Prostate gland (tissue), 2 donors: ENCODE measurements at regions not wholly inside any gene's neighbourhood (a gene's known extent, or its start where the extent isn't known, plus 50 kb on each side); places are given as distances from the start of the nearest gene placed in this dataset.

Experiments
- DNase-seq: peaks from one replicate; pipeline ENCODE4 v3.0.0-alpha.2; 2019; ENCODE audit warnings: low spot score
- H3K27ac ChIP-seq, 2 donors: fragments of 200-600 bp; sonication (generic); 2 replicates each; pipeline ENCODE4 v1.5.1; 2017 to 2019
- H3K27me3 ChIP-seq: fragments of 200-600 bp; sonication (generic); replicated peaks from 2 replicates; pipeline ENCODE4 v1.5.1; 2019; ENCODE audit not compliant: insufficient read depth
- H3K36me3 ChIP-seq, 2 donors: fragments of 200-600 bp; sonication (generic); 1 replicate in 1 of 2; 2 replicates in 1 of 2; pipeline versions ENCODE4 v1.5.1 to v1.8.1; 2017 to 2019
- H3K4me1 ChIP-seq: fragments of 200-600 bp; sonication (generic); replicated peaks from 2 replicates; pipeline ENCODE4 v1.5.1; 2019
- H3K4me3 ChIP-seq, 2 donors: fragments of 200-600 bp; sonication (generic); 2 replicates each; pipeline ENCODE4 v1.5.1; 2017 to 2019
- H3K9me3 ChIP-seq: fragments of 200-600 bp; sonication (generic); 2 replicates; pipeline ENCODE4 v1.5.1; 2017
- POLR2A ChIP-seq: fragments of 450-650 bp; IDR thresholded peaks from one replicate; pipeline ENCODE4 v1.6.1; 2016; ENCODE audit warnings: antibody characterized with exemption, mild to moderate bottlenecking
- POLR2AphosphoS5 ChIP-seq: sonication (generic); formaldehyde crosslinking; IDR thresholded peaks from one replicate; pipeline ENCODE4 v1.6.1; 2017; ENCODE audit warnings: antibody characterized with exemption
- WGBS: methylation state at CpG from one replicate; pipeline ENCODE4 v1.1.5; 2018; 5-methylcytosine and 5-hydroxymethylcytosine counted together
- intact Hi-C: fragments of 100-400 bp; cut with DNase I; formaldehyde crosslinking; loops from one replicate; pipeline ENCODE4 v1.14.2; 2022
- TF ChIP-seq, protein P1 (sequence below), 4 experiments: fragments of 200-600 bp in 2 of 4; fragments of 450-650 bp in 2 of 4; sonication (generic) in 2 of 4; IDR thresholded peaks; 1 replicate in 3 of 4; 2 replicates in 1 of 4; pipeline ENCODE4 v1.5.1; 2016 to 2019; ENCODE audit warnings: antibody characterized with exemption in 4 of 4, mild to moderate bottlenecking in 2 of 4, moderate library complexity in 2 of 4

DNA sequence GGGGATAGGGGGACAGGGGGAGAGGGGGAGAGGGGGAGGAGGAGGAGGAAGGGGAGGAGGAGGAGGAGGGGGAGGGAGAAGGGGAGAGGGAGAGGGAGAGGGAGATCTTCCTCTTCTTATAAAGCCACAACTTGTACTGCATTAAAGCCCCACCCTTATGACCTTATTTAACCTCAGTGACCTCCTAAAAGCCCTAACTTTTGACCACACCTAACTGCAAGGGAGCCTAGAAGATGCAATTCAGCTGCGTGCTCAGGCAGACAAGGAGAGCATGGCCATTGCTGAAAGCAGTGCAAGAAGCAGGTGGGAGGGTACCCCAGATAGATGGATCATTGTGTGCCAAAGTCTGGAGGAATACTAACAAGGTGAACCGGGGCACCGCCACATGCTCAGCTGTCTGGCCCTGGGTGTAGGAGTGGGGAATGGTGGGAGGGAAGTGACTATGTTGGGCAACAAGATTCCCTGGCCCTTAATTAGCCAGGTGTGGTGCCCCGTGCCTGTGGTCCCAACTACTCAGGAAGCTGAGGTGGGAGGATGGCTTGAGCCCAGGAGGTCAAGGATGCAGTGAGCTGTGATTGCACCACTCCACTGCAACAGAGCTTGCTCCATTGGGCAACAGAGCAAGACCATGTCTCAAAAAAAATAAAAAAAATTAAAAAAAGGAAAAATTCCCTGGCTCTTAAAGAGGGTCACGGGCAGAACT lies 125.4 kb upstream of the BOD1 start:
- Histone ChIP-seq H3K27ac (no peak overlapping the region), H3K9me3 (no peaks in the 10 kb centered on the region), H3K4me3 (no peak overlapping the region), H3K4me1 (no peaks in the 10 kb centered on the region), H3K36me3 (no peaks in the 10 kb centered on the region), H3K27me3 (no peaks in the 10 kb centered on the region)
- TF ChIP-seq, protein P1, sequence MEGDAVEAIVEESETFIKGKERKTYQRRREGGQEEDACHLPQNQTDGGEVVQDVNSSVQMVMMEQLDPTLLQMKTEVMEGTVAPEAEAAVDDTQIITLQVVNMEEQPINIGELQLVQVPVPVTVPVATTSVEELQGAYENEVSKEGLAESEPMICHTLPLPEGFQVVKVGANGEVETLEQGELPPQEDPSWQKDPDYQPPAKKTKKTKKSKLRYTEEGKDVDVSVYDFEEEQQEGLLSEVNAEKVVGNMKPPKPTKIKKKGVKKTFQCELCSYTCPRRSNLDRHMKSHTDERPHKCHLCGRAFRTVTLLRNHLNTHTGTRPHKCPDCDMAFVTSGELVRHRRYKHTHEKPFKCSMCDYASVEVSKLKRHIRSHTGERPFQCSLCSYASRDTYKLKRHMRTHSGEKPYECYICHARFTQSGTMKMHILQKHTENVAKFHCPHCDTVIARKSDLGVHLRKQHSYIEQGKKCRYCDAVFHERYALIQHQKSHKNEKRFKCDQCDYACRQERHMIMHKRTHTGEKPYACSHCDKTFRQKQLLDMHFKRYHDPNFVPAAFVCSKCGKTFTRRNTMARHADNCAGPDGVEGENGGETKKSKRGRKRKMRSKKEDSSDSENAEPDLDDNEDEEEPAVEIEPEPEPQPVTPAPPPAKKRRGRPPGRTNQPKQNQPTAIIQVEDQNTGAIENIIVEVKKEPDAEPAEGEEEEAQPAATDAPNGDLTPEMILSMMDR (IDR thresholded peaks at IDR 0.05), result no peak
- no peak for TF ChIP-seq POLR2A
- no peak for TF ChIP-seq POLR2AphosphoS5
- no peak for DNase-seq
- 94% methylated on average over 5 of the region's 5 CpGs for WGBS
- intact Hi-C loops, result no loop called here

DNA sequence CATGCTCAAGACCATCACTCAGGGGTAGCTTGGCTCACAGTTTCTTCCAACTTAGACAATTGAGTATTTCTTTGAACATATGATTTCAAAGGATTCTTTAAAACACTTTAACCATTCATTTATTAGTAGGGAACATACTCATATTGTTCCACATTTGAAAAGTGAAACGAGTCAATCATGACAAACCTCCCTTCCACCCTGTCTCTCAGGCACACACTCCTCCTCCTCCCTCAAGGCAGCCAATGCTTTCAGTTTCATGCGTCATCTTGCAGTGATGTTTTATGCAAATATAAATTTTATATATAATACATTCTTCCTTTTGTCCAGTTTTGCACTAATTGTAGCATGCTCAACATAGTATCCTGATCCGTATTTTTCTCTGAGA lies 126.0 kb upstream of the BOD1 start:
- H3K4me1 ChIP-seq, result no peaks in the 10 kb centered on the region
- no peak for TF ChIP-seq POLR2AphosphoS5
- no peak for TF ChIP-seq POLR2A
- TF ChIP-seq, protein P1 (IDR thresholded peaks at IDR 0.05), result no peak
- H3K4me3 ChIP-seq, result no peak overlapping the region
- H3K36me3 ChIP-seq, result no peaks in the 10 kb centered on the region
- intact Hi-C loops, result no loop called here
- no peak overlapping the region for H3K27ac ChIP-seq
- DNase-seq, result no peak
- 85% methylated on average over 3 of the region's 3 CpGs for WGBS
- H3K9me3 ChIP-seq, result no peaks in the 10 kb centered on the region
- no peaks in the 10 kb centered on the region for H3K27me3 ChIP-seq

DNA sequence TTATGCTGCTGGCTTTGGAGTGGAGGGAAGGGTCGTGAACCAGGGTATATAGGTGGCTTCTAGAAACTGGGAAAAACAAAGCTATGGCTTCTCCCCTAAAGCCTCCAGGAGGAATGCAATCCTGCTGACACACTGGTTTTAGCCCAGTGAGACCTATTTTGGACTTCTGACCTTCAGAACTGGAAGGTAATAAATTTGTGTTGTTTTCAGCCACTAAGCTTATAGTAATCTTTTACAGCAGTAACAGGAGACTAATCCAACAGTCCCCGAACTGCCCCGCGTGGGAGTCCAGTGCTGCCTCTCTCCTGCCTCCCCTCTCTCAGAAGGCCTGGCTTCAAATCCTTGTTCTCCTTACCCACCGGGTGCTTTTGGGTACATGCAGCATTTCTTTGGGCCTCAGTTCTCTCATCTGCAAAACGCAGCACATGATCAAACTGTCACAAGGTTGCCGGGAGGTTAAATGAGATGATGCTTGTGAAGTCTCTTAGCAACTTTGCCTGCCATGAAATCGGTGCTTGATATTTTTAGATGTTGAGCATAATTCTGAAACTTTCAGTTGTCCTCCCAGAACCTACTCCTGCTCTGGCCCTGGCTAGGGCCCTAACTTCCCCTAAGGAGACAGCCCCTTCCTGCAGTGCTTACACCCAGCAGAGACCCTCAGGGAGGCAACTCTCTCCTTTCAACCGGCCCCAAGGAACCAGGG lies 127.3 kb upstream of the BOD1 start:
- DNase-seq, result no peak
- 93% methylated on average over 9 of the region's 9 CpGs for WGBS
- H3K27me3 ChIP-seq, result no peaks in the 10 kb centered on the region
- H3K4me3 ChIP-seq, result no peak overlapping the region
- intact Hi-C loops, result no loop called here
- H3K36me3 ChIP-seq, result no peaks in the 10 kb centered on the region
- TF ChIP-seq POLR2AphosphoS5 (no peak), POLR2A (no peak)
- TF ChIP-seq, protein P1 (IDR thresholded peaks at IDR 0.05), result no peak
- H3K4me1 ChIP-seq, result no peaks in the 10 kb centered on the region
- H3K9me3 ChIP-seq, result no peaks in the 10 kb centered on the region
- H3K27ac ChIP-seq, result no peak overlapping the region

DNA sequence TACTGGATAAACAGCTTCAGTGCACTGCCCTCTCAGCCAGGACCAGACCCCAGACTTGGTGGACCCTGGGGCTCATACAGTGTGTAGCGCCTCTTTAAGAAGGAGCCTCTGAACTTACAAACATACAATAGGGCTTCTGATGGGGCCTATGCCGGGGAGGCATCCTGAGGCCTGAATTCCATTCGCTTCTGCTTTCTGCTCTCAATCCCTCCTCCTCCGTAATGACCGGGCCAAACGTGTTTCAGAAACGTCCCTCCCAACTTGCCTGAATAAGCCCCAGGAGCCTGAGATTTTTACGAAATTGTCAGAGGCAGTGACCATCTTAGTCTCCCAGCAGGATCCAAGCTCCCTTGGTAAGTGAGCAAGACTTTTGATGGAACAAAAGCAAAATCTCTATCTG lies 128.1 kb upstream of the BOD1 start:
- Histone ChIP-seq H3K4me1 (no peaks in the 10 kb centered on the region), H3K9me3 (no peaks in the 10 kb centered on the region), H3K4me3 (no peak overlapping the region), H3K36me3 (no peaks in the 10 kb centered on the region), H3K27ac (no peak overlapping the region), H3K27me3 (no peaks in the 10 kb centered on the region)
- intact Hi-C loops, result no loop called here
- DNase-seq, result no peak
- TF ChIP-seq, protein P1 (IDR thresholded peaks at IDR 0.05), result no peak
- TF ChIP-seq POLR2AphosphoS5 (no peak), POLR2A (no peak)
- WGBS, result 78% methylated on average over 8 of the region's 8 CpGs

DNA sequence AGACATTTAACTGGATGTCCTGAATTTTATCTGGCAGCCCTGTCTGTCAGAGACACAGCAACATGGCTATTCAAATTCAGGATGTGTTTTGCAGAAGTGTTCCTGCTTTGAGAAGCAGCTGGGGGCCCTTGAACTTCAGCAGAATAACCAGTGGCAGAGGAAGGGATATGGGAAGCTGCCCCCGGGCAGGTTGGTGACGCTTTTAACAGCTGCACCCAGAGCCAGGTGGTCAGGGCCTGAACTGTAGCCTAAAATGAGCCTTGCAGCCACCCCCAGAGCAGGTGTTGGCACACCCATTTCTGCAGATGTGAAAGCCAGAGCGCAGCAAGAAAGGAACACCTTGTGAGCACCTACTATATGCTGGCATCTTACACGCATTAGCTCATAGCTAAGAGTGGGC lies 128.7 kb upstream of the BOD1 start:
- DNase-seq, result no peak

More for the DNA sequence above, 128.7 kb upstream of the BOD1 start:
- H3K27me3 ChIP-seq, result no peaks in the 10 kb centered on the region
- H3K4me3 ChIP-seq, result no peak overlapping the region
- WGBS, result 70% methylated on average over 4 of the region's 4 CpGs
- H3K9me3 ChIP-seq, result no peaks in the 10 kb centered on the region
- TF ChIP-seq POLR2A, result no peak
- TF ChIP-seq, protein P1 (IDR thresholded peaks at IDR 0.05), result no peak
- TF ChIP-seq POLR2AphosphoS5, result no peak
- H3K27ac ChIP-seq, result no peak overlapping the region
- intact Hi-C loops, result no loop called here
- no peaks in the 10 kb centered on the region for H3K4me1 ChIP-seq
- H3K36me3 ChIP-seq, result no peaks in the 10 kb centered on the region
